ENCODE measurements at regions not wholly inside any gene's neighbourhood (a gene's known extent, or its start where the extent isn't known, plus 50 kb on each side); places are given as distances from the start of the nearest gene placed in this dataset.
A peak's percentile ranks its signal among the peaks of the same experiment; 100 is the strongest.

- TF ChIP-seq CTCF (IDR thresholded peaks at IDR 0.05; ENCODE audit: unreplicated experiment in 3 of 3), result peak; percentile 77 to 81 (median 77)
- peaks cover 3% of the 10 kb centered on the region for H3K9me3 Mint-ChIP-seq
- H3K27ac Mint-ChIP-seq, result no peak overlapping the region
- H3K4me1 Mint-ChIP-seq, result peaks cover 5% of the 10 kb centered on the region
- H3K4me3 Mint-ChIP-seq, result no peak overlapping the region
- H3K36me3 Mint-ChIP-seq (ENCODE audit: low read depth), result no peaks in the 10 kb centered on the region
- H3K27me3 Mint-ChIP-seq (ENCODE audit: low read depth), result no peaks in the 10 kb centered on the region
Observed at GRCh38 chr7:51366930-51367613, 50.5 kb upstream of the COBL start.
